ENCODE measurements at regions not wholly inside any gene's neighbourhood (a gene's known extent, or its start where the extent isn't known, plus 50 kb on each side); places are given as distances from the start of the nearest gene placed in this dataset.

- no peak for TF ChIP-seq HNF4G (IDR thresholded peaks at IDR 0.05; ENCODE audit: borderline replicate concordance, low read depth, low read length)
- TF ChIP-seq HNF4G (CRISPR knock-in tag; IDR thresholded peaks at IDR 0.05; ENCODE audit: borderline replicate concordance, low read depth): no peak
- no peak for TF ChIP-seq MEIS1 (CRISPR knock-in tag; IDR thresholded peaks at IDR 0.05; ENCODE audit: borderline replicate concordance)
- no peak for TF ChIP-seq GATAD1 (CRISPR knock-in tag; IDR thresholded peaks at IDR 0.05)
- TF ChIP-seq HOXA5 (CRISPR knock-in tag; IDR thresholded peaks at IDR 0.05): no peak
- no peak for TF ChIP-seq ASH2L (IDR thresholded peaks at IDR 0.05; ENCODE audit: insufficient read length, low read depth, low read length)
- no peak for TF ChIP-seq CREBL2 (CRISPR knock-in tag; IDR thresholded peaks at IDR 0.05; ENCODE audit: borderline replicate concordance)
- TF ChIP-seq, protein P1, sequence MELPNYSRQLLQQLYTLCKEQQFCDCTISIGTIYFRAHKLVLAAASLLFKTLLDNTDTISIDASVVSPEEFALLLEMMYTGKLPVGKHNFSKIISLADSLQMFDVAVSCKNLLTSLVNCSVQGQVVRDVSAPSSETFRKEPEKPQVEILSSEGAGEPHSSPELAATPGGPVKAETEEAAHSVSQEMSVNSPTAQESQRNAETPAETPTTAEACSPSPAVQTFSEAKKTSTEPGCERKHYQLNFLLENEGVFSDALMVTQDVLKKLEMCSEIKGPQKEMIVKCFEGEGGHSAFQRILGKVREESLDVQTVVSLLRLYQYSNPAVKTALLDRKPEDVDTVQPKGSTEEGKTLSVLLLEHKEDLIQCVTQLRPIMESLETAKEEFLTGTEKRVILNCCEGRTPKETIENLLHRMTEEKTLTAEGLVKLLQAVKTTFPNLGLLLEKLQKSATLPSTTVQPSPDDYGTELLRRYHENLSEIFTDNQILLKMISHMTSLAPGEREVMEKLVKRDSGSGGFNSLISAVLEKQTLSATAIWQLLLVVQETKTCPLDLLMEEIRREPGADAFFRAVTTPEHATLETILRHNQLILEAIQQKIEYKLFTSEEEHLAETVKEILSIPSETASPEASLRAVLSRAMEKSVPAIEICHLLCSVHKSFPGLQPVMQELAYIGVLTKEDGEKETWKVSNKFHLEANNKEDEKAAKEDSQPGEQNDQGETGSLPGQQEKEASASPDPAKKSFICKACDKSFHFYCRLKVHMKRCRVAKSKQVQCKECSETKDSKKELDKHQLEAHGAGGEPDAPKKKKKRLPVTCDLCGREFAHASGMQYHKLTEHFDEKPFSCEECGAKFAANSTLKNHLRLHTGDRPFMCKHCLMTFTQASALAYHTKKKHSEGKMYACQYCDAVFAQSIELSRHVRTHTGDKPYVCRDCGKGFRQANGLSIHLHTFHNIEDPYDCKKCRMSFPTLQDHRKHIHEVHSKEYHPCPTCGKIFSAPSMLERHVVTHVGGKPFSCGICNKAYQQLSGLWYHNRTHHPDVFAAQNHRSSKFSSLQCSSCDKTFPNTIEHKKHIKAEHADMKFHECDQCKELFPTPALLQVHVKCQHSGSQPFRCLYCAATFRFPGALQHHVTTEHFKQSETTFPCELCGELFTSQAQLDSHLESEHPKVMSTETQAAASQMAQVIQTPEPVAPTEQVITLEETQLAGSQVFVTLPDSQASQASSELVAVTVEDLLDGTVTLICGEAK (IDR thresholded peaks at IDR 0.05): no peak
- TF ChIP-seq, protein P1 (CRISPR knock-in tag; IDR thresholded peaks at IDR 0.05): no peak
Observed at GRCh38 chr4:20538905-20539304, 161.4 kb upstream of the PACRGL start (continued).
